IPS-NIHi7 (cell line): ENCODE measurements at regions not wholly inside any gene's neighbourhood (a gene's known extent, or its start where the extent isn't known, plus 50 kb on each side); places are given as distances from the start of the nearest gene placed in this dataset.
"Not testable (repeated sequence)": the region's sequence is repeated elsewhere in the genome, so short reads cannot be mapped to it uniquely, and the experiment has no call there.

Experiments
- DNase-seq: peaks from one replicate; pipeline ENCODE4 v3.0.0; 2012; ENCODE audit warnings: mixed read lengths; ENCODE audit errors: extremely low spot score

DNA sequence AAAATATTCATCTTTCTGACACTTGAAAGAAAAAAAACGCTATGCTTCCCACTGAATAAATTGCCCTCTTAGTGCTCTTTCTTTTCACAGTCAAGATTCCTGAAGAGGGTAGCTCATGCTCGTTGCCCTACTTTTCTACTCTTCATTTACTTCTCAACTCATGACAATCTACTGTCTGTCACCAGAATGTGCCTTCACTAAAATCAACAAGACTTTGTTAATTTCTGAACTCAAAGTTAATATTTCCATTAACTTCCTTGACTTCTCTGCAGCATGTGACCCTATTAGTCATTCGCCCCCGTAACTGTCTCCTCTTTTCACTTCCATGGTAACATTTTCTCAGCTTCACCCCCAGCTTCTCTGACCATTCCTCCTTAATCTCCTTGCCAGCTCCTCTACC is 98.9 kb upstream of the MAPRE2 start:
- DNase-seq, result no peak

DNA sequence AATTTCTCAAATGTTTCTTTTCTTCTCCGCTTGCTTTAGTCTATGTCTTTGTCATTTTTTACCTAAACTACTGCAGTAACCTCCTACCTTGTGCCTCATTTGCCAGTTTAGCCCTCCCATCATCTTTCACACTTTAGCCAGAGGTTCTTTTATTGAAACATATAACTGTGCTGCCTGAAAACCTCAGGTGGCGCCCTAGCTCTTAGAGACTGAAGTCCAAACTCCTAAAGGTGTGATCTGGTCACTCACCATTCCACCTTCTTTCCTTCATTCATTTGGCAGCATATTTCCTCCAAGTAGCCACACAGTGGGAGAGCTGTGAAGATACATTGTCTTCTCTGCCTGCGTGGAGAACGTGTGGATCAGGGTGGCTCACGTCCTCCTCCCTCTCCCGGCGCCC is 98.2 kb upstream of the MAPRE2 start:
- DNase-seq, result peak; percentile 26

- no peak for DNase-seq
These were observed 97.6 kb upstream of the MAPRE2 start for GRCh38 chr18:34943587-34943986.

GRCh38 chr18:34947711-34948125 is 93.5 kb upstream of the MAPRE2 start:
- no peak for DNase-seq

DNA sequence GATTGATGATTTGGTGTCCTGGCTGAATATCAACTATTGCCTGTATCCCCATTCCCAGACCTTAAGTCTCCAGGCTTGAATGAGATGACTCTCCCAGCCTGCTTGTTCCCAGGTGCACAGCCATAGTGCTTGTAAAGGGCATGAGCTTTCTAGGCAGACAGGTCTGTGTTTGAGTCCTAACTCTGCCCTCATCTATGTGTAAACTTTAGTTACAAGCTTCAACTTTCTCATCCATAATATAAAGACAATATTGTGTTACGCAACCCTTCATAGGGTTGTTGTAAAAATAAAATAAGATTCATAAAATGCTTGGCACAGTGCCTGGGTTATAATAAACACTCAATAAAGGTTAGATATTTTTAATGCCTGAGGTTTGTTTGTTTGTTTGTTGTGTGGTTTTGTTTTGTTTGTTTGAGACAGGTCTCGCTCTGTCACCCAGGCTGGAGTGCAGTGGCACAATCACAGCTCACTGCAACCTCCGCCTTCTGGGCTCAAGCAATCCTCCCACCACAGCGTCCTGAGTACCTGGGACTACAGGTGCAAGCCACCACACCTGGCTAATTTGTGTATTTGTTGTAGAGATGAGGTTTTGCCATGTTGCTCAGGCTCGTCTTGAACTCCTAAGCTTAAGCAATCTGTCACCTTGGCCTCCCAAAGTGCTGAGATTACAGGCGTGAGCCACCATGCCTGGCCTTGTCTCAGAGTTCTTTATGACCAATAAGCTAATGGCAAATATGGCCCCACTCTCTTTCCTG is 89.4 kb upstream of the MAPRE2 start:
- DNase-seq, result no peak

GRCh38 chr18:34953212-34953611 is 88.0 kb upstream of the MAPRE2 start:
- DNase-seq, result no peak

DNA sequence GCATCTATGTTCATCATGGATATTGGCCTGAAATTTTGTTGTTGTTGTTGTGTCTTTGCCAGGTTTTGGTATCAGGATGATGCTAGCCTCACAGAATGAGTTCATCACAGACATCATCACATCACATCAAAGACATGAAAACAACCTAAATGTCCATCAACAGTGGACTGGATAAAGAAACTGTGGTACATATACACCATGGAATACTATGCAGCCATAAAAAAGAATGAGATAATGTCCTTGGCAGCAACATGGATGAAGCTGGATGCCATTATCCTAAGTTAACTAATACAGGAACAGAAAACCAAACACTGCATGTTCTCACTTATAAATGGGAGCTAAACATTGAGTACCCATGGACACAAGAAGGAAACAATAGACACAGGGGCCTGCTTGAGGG is 85.7 kb upstream of the MAPRE2 start:
- DNase-seq, result not testable (repeated sequence)

DNA sequence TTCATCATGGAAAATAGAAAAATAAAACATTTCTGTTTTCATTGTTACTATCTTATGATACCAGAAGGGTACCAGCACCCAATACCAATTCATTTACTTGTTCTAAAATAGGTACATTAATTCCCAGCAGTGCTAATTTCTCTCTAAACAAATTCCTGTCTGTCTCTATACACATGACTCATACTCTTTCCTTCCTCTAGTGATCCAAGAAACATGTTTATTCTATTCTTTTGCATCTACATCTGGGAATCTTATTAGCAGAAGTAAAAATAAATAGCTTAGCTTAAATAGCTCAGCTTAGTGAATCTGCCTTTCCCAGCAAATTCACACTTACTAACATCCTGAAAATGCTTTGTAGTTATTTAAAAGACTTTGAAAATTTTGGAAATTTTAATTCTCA is 84.5 kb upstream of the MAPRE2 start:
- DNase-seq, result no peak

DNA sequence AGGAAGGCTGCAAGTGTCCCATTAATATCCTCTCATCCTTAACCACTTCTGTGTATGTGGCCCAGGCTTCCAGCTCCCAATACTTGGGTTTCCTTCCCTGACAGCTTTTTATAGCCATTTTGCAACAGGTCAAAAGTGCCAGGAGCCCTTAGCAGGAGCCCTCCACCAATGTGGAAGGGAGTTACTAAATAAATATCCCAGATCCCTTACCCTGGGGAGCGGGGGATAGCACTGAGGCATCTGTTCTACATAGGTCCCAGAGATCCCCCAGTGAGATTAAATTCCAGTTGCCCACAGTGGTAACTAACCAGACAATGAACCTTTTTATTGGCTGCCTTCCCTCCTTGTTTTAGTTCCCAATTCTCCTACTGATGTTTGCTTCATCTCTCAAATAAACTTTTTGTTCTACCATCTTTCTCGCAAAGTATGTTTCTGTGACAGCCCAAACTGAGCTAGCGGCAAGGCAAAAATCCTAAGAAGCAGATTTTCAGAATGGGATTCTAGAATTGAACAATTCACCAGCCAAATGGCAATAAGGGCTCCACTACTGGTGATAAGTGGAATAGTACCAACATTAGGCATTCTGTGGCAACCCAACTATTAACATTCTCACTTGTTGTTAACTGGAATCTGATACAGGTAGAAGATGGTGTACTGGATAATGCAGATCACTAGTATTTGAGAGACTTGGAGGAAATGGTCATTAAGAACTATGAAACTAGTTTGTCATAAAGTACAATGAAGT is 83.9 kb upstream of the MAPRE2 start:
- no peak for DNase-seq

GRCh38 chr18:34957864-34958259 is 83.4 kb upstream of the MAPRE2 start:
- DNase-seq, result no peak

DNA sequence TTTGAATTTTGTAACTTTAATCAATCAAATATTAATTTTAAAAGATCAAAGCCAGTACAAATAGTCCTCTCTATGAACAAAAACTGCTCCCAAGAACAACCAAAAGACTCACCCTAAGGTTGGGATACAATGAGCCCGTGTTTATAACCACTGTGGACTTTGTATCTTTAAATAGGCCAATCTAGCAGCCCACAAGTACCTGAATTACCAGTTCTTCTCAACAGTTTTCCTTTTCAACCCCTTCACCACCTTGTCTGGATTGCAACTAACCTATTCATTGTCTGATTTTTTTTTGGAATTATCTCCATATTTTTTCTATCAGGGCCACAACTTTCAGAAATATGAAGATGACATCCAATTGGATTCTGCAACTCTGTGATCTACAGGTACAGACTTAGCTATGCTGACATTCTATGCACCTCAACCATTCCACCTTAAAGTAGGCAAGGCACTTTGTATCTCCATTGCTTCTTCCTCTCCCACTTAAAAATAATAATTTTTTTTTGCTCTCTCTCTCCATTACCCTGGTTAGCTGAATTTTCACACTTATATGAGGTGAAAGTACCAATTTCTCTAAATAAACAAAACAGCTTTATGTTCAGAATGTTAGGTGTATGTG is 81.9 kb upstream of the MAPRE2 start:
- no peak for DNase-seq

DNA sequence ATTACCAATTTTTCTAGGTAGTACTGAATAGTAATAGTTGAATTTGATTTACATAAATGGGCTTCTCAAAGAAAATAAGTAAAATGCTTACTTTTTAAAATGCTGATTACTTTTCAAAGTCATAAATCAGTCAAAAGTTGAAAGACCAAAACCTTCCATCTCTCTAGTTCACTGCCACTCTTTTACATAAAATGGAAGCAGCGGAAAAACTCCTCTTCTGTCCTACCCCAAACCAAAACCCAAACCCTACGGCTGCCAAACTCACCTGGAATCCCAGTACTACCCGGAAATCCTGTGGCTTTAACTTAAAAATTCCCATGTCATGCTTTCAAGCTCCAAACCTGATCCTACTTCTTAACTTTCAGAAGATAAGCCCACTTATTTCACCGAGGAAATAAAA is 81.2 kb upstream of the MAPRE2 start:
- DNase-seq, result no peak

DNA sequence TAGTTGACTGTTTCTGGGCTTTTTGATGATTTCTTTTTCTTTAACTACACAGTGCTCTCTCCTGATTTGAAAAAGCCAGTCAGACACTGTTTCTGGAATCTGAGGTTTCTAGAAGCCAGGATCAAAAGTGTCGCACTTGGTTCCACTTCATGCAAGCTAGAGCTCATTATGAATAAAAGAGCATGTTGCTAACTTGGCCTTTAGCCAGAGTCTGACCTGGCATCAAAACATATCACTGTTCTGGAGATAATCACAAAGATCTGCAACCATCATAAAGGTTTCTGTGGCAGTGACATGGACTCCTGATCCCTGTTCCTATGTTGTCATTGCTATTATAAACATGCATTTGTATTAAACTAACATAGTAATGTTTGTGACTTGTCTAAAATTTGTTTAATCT is 76.1 kb upstream of the MAPRE2 start:
- no peak for DNase-seq

GRCh38 chr18:34965566-34965965 is 75.6 kb upstream of the MAPRE2 start:
- no peak for DNase-seq

- DNase-seq, result no peak
These were observed 71.1 kb upstream of the MAPRE2 start for GRCh38 chr18:34970106-34970505.

DNA sequence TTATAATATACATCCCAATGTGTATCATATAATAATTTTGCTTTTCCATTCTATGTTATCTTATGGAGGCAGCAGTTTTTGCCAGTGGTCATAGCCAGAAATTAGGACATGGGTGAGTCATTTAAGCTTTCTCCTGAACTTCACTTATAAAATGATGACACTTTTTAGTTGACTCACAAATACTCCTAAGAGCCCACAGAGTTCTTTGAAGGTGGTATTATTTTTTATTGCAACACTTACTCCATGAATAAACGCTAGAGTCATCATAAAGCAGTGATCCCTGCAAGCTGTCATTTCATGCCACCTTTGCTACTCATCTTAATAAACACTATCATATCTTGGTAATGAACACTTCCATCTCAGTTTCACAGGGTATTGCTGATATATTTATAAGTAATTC is 69.9 kb upstream of the MAPRE2 start:
- DNase-seq, result no peak

GRCh38 chr18:34972765-34973414 is 68.3 kb upstream of the MAPRE2 start:
- DNase-seq, result no peak

GRCh38 chr18:34976123-34976522 is 65.1 kb upstream of the MAPRE2 start:
- no peak for DNase-seq

GRCh38 chr18:34976534-34976898 is 64.7 kb upstream of the MAPRE2 start:
- no peak for DNase-seq

DNA sequence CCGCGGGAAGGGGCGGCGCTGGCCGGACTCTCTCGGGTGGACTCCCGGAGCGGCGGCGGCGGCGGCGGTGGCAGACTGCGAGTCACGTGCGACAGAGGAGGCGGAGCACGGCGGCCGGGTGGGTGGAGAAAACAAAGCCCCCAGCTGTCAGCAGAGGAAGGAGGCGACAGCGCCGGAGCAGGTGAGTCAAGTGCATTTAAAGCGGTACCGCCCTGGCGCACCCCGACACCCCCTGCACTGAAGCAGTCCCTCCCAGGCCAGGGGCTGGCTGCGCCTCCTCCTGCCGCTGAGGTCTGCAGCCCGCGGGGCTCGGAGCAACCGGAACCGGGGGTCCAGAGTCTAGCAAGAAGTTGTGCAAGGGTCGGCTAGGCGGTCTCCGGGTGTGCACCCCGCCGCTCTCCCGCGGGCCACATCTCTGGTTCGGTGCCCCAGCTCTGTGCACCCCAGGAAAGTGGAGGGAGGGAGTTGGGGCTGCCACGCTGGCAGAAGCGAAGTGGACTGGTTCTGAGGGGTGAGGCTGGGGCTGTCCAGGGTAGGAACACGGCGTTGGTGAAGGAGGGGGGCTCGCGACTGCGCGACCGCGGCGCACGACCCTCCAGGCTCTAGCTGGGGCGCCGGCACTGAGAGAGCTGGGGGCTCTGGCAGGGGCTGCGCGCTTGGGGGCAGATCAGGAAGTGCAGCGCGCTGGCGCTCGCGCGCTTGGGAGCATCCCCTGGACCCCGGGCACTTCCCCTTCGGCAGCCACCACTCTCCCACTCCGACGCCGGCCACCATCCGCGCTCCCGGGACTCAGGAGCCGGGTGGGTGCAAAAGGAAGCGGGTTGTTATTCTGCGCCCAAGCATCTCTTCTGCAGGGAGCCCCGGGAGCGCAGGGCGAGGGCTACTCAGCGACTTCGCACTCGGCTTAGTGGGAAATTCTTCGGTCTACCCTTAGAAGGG is 64.0 kb upstream of the MAPRE2 start:
- DNase-seq, result peak; percentile 77

DNA sequence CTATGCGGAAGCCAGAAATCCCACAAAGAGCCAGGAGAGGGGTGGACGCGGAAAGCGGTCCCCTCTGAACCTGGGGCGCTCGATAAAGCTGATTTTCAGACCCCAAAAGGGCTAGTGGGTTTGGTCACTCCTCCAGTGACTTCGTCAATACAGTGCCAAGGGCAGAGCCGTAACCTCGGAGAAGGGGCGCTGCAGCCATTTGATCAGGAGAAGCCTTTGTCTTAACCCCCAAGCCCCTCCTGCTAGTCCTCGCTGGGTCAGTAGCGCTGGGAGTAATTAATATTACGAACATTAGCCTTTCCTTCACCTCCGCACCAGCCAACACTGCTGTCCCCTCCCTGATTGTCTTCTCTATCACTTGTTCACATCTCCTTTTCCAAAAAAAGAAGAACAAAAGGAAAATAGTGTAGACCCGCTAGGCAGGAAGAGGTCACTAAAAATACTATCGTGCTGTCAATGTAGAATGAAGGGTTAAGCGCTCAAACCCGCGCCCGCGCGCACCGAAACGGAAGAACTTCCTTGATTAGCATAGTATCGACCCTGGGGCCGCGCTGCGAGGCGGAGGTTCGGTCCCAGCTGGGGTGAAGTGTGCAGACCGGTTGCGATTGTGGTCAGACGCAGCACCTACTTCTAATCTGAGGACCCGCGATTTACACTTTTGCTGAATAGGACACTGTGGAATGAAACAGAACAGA is 63.2 kb upstream of the MAPRE2 start:
- DNase-seq, result peak; percentile 26
